ENCODE measurements at regions not wholly inside any gene's neighbourhood (a gene's known extent, or its start where the extent isn't known, plus 50 kb on each side); places are given as distances from the start of the nearest gene placed in this dataset.

- DNase-seq, result no peak
These were observed 338.6 kb upstream of the ARGLU1 start for GRCh38 chr13:106906426-106906996.

- DNase-seq, result no peak
These were observed 337.6 kb upstream of the ARGLU1 start for GRCh38 chr13:106905380-106906162.

DNA sequence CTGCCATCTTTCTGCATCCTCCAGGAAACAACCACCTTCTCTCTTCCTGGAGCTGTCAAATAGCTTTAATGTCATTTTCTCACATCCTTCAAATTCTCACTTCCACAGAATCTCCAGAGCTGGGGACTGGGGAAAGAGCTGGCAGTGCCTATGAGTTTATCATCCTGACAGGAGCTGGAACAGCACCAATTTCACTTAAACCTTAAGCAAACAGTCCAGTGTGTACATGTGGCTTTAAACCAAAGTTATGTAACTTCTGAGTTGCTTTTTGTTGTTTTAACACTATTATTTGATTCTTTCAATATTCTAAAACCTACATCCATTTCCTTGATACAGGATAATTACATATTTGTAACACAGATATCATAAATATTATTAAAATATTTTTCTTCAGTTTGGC is 331.5 kb upstream of the ARGLU1 start:
- DNase-seq, result no peak

- no peak for DNase-seq
These were observed 330.3 kb upstream of the ARGLU1 start for GRCh38 chr13:106898231-106898630.

DNA sequence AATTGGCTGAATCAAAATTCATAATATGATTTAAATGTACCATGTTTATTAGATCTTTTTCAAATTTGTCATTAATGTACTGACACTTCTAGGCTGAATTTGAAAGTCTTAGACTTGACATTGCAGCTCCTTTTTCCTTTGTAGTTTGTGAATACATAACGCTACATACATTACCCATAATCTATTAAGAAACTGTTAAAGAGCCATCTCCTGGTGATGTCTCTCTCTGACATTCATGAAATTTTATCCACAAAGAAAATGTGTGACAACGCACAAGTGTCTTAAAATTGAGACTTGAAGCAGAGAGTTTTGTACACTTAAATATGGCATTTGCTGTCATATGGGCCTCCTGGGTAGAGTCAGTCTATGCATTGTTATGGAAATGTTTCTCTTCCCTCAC is 320.2 kb upstream of the ARGLU1 start:
- no peak for DNase-seq

DNA sequence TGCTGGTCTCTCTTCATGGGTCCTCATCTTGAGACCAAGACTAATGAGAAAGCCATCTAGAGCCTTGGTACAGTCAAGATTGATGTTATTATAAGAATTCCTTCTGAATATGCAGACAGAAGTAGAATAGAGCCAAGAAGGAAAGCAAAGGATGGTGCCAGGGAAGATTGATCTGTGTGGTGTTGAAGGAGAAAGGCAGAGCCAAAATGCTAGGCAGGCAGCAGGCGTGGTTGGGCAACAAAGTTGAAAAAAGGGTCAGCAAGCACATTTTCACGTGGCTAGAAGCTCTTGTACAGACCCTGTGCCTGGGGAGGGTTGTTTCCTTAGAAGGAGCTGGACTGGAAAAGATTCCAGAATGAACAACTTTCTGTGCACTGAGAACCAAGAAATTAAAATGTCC is 319.7 kb upstream of the ARGLU1 start:
- DNase-seq, result no peak

DNA sequence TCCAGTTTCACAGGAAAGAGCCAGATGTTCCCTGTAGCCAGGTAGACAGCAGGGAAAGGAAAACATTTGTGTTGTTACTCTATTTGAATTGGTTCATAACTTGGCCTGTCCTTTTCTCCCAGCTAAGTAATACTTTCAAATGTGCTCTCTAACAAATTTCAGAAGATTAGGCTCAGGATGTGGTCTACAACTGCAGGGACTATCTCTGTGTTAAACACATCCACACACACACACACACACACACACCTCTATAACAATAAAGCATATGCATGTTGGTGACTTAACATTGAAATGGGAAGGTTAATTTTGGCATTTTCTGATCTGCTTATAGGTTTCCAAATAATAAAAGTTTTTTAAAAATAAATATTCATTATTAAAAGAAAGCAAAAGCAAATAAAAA is 316.0 kb upstream of the ARGLU1 start:
- DNase-seq, result no peak

DNA sequence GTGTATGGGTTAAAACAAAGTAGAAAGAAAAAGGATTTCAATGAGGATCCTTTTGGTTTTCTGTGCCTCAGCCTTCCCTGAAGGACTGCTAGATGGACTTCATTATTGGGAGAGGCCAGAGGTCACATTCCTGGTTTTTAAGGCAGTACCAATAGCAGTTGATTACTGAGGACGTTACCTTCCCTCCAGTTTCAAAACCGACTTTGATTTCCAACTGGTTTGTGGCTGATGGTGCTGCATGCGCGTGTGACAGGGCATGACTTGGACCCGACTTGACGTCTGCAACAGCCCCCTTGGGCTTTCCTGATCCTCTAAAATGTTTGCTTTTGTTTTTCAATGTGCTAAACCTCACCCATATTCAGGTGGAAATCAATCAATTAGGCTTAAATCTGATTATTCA is 314.3 kb upstream of the ARGLU1 start:
- no peak for DNase-seq

- no peak for DNase-seq
These were observed 311.9 kb upstream of the ARGLU1 start for GRCh38 chr13:106879806-106880205.

DNA sequence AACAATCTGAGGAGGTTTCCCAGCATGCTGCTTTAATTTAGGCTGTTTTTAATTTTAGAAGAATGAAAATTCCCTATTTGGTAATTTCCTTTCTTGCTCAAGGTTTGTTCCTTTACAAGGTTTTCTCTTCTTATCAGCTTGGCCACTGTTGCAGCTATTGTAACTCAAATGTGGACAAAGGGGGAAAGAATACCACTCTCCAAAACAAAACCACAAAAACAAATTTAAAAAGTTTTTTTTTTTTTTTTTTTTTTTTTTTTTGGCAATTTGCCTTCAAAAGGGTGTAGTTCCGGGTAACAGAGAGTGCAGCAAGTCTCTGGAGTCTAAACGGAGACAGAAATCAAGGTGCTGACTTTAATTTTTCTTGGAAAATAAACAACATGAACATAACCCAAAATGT is 306.4 kb upstream of the ARGLU1 start:
- no peak for DNase-seq

GRCh38 chr13:106873810-106874209 is 305.9 kb upstream of the ARGLU1 start:
- DNase-seq, result no peak

DNA sequence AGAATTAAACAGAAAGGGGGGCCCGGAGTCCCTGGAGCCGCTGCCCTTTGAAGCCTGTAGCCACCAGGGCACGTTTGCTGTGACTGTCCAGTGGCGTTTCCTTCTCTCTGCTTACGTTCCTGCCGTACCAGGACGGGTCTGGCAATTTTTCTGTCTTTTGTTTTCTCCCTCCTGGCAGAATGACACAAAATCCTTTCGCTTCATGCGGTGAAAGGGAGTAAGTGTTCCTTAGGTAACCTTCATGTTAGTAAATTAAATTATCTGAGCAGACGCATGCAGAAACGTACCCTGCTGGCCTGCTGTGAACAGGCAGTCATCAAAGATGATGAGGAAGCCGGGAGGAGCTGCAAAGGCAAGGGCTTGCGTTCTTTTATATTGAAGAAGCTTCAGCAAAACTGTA is 299.3 kb upstream of the ARGLU1 start:
- DNase-seq, result no peak

DNA sequence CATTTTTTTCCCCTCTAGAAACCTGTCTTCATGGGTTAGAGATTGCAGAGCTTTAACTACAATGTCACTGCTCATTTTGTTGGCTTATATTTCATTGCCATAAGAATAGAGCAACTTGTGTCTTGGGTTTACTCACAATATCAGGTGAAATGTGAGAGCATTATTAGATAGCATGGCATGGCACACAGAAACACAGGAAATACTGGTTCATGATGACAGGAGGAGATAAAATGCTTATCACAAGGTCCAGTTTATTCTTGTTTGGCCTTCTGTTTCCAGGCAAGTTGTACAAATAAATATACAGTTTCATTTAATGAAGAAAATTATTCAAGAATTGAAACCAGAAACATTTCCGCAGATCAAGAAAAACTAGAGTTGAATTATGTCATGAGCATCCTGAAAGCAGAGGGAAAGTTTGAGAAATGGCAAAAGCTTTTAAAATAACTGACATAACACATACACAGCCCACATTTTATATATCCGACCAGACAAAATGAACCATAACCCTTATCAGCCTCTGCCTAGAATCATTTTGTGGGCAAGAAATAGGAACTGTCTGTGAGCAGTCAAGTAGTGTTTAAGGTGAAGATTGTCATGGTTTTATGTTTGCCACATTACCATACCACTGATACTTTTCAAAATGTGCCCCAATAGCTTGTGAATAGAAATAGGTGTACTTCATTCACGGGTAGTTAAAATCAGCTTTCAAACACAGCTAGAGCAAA is 297.9 kb upstream of the ARGLU1 start:
- DNase-seq, result no peak

DNA sequence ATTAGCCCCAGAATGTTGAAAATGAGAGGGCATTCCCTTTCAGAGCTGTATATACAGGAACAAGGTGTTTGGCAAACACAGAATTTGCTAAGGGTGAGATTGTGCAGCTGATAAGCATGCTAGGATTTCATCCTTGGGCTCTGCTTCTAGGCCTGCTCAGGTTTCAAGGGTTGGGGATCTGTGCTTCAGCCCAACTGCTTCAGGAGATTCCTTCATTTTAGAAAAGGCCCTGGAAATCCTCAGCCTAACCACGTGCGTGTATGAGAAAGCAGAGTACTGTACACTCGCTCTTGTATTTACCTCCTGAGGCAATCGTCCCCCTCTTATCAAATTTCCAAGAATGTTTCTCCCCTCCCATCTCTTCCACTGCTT is 291.6 kb upstream of the ARGLU1 start:
- no peak for DNase-seq

DNA sequence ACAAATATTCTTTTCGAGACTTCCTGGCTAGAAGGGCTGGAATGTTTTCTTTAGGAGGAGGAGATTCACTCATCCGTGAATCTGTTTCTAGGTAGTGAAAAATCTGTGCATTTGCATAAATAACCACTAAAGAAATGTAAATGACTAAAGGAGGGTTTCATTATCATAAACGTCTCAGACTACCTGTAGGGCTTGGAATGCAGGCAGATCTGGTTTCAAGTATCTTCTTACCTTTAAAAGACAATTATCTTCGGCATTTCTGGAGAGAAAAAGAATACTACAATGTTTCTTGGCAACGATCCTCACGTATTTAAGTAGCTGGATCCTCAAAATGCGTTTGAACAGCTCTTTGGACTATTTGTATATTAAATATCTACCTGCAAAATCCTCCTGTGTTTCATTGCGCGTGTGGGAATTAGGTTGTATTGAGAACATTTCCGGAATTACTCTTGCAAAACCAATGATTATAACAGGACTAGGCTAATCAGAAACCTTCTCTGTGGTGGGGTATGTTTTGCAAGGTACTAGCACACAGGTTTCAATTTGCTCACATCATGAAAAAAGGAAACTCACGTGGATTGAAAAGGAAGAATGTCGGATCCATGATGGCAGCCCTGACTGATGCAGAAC is 291.1 kb upstream of the ARGLU1 start:
- DNase-seq, result no peak

DNA sequence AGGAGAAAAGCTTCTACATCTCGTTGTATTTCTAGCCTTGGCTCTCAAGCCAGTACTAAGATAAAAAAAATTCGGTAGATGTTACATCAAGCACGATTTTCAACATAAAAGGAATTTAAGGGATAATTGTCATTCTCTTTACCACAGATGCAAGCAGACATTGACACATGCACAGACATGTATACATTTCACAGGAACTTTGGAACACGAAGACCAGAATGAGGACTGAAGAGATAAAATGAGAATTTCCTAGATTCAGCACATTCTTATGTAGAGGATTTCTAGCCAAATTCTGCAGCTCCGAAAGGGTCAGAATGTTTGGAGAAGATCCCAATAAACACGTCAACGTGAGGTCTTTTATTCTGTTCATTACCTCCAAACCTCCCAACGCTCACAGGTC is 284.5 kb upstream of the ARGLU1 start:
- DNase-seq, result no peak

- DNase-seq, result no peak
These were observed 283.2 kb upstream of the ARGLU1 start for GRCh38 chr13:106850973-106851650.

- DNase-seq, result no peak
These were observed 278.9 kb upstream of the ARGLU1 start for GRCh38 chr13:106846571-106847448.

- no peak for DNase-seq
These were observed 268.4 kb upstream of the ARGLU1 start for GRCh38 chr13:106836186-106836802.

DNA sequence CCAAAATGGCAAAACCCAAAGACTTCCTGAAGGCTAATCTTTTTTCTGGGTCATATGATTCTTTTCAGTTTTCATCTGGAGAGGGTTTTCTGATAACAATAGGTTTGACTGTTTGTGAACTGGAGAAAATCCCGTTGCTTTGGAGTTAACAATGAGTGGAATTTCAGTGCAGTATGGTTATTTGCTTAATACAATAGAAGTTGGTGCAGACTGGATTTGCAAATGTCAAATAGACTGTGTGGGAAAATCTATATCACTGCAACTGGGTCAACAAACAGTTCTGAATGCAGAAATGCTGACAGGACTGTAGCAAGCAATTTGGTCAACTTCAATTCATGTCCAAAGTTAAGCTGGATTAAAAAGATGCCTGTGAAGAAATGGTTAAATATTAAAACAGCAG is 267.5 kb upstream of the ARGLU1 start:
- DNase-seq, result no peak

DNA sequence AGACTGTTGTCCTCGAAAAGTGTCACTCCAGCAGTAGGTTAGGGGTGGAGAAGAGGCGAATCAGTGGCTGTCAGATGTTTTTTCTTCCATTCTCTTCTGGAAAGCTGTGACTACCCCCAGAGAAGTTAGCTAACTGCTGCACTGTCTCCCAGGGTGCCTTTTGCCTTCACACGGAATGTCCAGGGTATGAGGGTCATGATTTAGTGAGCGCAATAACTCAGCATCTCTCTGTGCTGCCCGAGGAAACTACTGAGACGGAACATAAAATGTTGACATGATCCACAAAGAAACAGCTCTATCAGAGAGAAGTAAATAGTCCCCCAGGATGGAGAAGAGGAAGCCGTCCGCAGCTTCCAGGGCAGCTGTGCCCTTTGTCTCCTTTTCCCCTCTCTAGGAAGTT is 254.0 kb upstream of the ARGLU1 start:
- DNase-seq, result no peak

Data from NCI-H2107 (cell line).